Skin of body (tissue), 1 donor: ENCODE measurements at regions not wholly inside any gene's neighbourhood (a gene's known extent, or its start where the extent isn't known, plus 50 kb on each side); places are given as distances from the start of the nearest gene placed in this dataset.
"Not testable (repeated sequence)": the region's sequence is repeated elsewhere in the genome, so short reads cannot be mapped to it uniquely, and the experiment has no call there.

Experiments
- DNase-seq: peaks from one replicate; lab custom pipeline; 2025; lab: John Stamatoyannopoulos, UW

GRCh38 chr3:173217127-173217526 lies 76.1 kb upstream of the SPATA16 start:
- no peak for DNase-seq

GRCh38 chr3:173216063-173216462 lies 75.0 kb upstream of the SPATA16 start:
- no peak for DNase-seq

GRCh38 chr3:173214576-173214975 lies 73.5 kb upstream of the SPATA16 start:
- DNase-seq, result no peak

GRCh38 chr3:173199568-173199967 lies 58.5 kb upstream of the SPATA16 start:
- no peak for DNase-seq

- DNase-seq, result not testable (repeated sequence)
These were observed 53.8 kb upstream of the SPATA16 start for GRCh38 chr3:173194868-173195267.

- DNase-seq, result no peak
These were observed 50.6 kb upstream of the SPATA16 start for GRCh38 chr3:173191611-173192010.
